GM19239 (cell line): ENCODE measurements at regions not wholly inside any gene's neighbourhood (a gene's known extent, or its start where the extent isn't known, plus 50 kb on each side); places are given as distances from the start of the nearest gene placed in this dataset.

ENCODE experiments used
- DNase-seq: peaks from one replicate; pipeline ENCODE4 v3.0.0; 2011; ENCODE audit warnings: low spot score; ENCODE audit not compliant: insufficient read length
- FAIRE-seq: peaks from 2 replicates; lab custom pipeline; 2011; peaks lifted over from hg19 to GRCh38; lab: Jason Lieb, UNC

- no peak for DNase-seq
- FAIRE-seq = no peak
Observed at GRCh38 chr10:10101106-10101505, 916.6 kb upstream of the CELF2 start.

- FAIRE-seq (no peak), DNase-seq (no peak)
Observed at GRCh38 chr10:10110844-10111490, 906.7 kb upstream of the CELF2 start.

GRCh38 chr10:10118131-10118530 is 899.5 kb upstream of the CELF2 start:
- no peak for FAIRE-seq
- DNase-seq = no peak

GRCh38 chr10:10120671-10121070 is 897.0 kb upstream of the CELF2 start:
- FAIRE-seq (no peak), DNase-seq (no peak)

- DNase-seq = no peak
- no peak for FAIRE-seq
Observed at GRCh38 chr10:10125676-10126075, 892.0 kb upstream of the CELF2 start.

GRCh38 chr10:10126218-10126617 is 891.5 kb upstream of the CELF2 start:
- no peak for DNase-seq
- no peak for FAIRE-seq

- no peak for FAIRE-seq
- DNase-seq = no peak
Observed at GRCh38 chr10:10128387-10128786, 889.3 kb upstream of the CELF2 start.

GRCh38 chr10:10130686-10131085 is 887.0 kb upstream of the CELF2 start:
- no peak for FAIRE-seq
- DNase-seq = no peak

- DNase-seq = no peak
- no peak for FAIRE-seq
Observed at GRCh38 chr10:10132009-10132408, 885.7 kb upstream of the CELF2 start.

- no peak for FAIRE-seq
Observed at GRCh38 chr10:10133281-10133680, 884.4 kb upstream of the CELF2 start.

GRCh38 chr10:10138685-10139084 is 879.0 kb upstream of the CELF2 start:
- FAIRE-seq = no peak

More at GRCh38 chr10:10133281-10133680, 884.4 kb upstream of the CELF2 start:
- no peak for DNase-seq

GRCh38 chr10:10141782-10142382 is 875.8 kb upstream of the CELF2 start:
- no peak for FAIRE-seq
- no peak for DNase-seq

More at GRCh38 chr10:10138685-10139084, 879.0 kb upstream of the CELF2 start:
- no peak for DNase-seq

- FAIRE-seq = no peak
- DNase-seq = no peak
Observed at GRCh38 chr10:10146604-10147003, 871.1 kb upstream of the CELF2 start.

- FAIRE-seq (no peak), DNase-seq (no peak)
Observed at GRCh38 chr10:10149899-10150298, 867.8 kb upstream of the CELF2 start.

GRCh38 chr10:10156917-10157600 is 860.6 kb upstream of the CELF2 start:
- no peak for FAIRE-seq
- DNase-seq = no peak

GRCh38 chr10:10160821-10161312 is 856.8 kb upstream of the CELF2 start:
- DNase-seq (no peak), FAIRE-seq (no peak)

GRCh38 chr10:10164848-10165247 is 852.8 kb upstream of the CELF2 start:
- no peak for FAIRE-seq
- no peak for DNase-seq

GRCh38 chr10:10165415-10165814 is 852.3 kb upstream of the CELF2 start:
- DNase-seq (no peak), FAIRE-seq (no peak)

GRCh38 chr10:10178476-10178875 is 839.2 kb upstream of the CELF2 start:
- FAIRE-seq (no peak), DNase-seq (no peak)

GRCh38 chr10:10193848-10194247 is 823.8 kb upstream of the CELF2 start:
- DNase-seq (no peak), FAIRE-seq (no peak)

- no peak for FAIRE-seq
- no peak for DNase-seq
Observed at GRCh38 chr10:10196701-10197100, 821.0 kb upstream of the CELF2 start.
